NCI-H82 treated with DMSO at 0.1 percent for 48 hours (cell line): ENCODE measurements at regions not wholly inside any gene's neighbourhood (a gene's known extent, or its start where the extent isn't known, plus 50 kb on each side); places are given as distances from the start of the nearest gene placed in this dataset.
"Not testable (repeated sequence)": the region's sequence is repeated elsewhere in the genome, so short reads cannot be mapped to it uniquely, and the experiment has no call there.

ENCODE experiments used
- DNase-seq: peaks from one replicate; lab custom pipeline; 2025; ENCODE audit not compliant: unreplicated experiment; lab: John Stamatoyannopoulos, UW

DNA sequence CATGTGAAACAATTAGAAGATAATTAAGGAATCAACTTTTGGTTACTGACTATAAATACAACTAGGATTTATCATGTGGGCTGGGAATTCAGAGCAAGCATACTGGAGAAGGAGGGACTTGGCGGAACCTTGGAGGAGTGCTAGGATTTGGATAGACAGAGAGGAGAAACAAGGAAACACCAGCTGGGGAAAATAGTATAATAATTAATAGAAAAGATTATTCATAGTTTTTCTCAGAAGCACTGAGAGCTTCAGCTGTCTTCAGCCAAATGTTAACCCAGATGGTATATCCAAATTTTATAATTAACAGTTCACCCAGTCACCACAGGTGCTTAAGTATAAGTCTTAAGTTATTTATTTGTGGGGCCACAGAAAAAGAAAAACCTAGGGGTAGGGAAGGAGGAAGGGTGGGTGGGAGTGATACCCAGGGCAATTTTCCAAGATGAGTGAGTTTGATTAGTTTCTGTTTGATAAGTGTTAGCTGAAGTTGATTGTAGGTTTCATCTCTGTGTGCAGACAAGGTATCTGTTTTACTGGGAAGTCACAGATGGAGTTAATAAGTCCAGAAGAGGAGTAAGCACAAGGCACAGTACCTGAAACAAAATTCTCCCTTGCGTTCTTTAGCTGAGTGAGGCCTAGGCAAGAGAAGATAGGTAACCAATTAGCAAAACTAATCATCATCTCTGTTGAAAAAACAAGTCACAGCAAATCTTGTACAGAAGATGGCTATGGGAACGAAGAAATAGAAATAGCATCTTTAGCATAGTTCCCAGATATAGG, 175.5 kb downstream of the TFAP2B start:
- no peak for DNase-seq

- no peak for DNase-seq
Measured at GRCh38 chr6:50995036-50995435, 176.4 kb downstream of the TFAP2B start.

DNA sequence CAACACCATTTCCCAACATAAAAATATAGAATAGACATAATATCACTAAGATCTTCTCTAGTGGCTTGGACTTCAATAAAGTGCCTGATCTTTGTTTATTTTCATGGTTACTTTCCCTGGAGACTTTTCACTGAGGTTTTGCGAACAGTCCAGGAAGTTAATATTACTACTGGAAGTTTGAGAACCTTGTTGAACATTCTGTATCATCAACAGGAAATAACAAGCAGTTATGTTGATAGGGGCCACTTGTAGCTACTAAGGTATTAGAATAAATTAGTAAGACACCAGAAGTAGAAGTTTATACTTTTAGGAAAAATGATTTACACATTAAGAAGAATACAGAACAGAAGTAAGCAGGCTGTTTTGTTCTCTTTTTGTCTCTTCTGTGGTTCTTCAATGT, 180.2 kb downstream of the TFAP2B start:
- DNase-seq, result no peak

DNA sequence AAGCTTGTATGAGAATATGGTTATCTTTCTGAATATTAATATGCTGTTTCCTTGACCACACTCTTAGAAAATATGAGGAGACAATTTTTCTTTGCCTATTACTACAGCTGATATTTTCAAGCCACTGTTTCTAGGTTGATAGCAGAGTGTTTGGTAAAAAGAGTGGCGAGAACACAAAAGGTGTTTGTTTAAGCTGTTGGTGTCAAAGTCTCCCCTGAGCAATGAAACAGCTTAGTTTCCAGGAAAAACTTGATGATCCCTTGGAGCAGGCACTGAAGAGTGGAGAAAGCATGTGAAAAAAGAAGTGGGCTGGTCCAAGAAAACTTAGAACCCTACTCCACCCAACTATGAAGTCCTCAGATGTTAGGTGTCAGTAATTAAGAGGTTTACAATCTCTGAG, 182.7 kb downstream of the TFAP2B start:
- no peak for DNase-seq

GRCh38 chr6:51004380-51004779, 185.7 kb downstream of the TFAP2B start:
- no peak for DNase-seq

DNA sequence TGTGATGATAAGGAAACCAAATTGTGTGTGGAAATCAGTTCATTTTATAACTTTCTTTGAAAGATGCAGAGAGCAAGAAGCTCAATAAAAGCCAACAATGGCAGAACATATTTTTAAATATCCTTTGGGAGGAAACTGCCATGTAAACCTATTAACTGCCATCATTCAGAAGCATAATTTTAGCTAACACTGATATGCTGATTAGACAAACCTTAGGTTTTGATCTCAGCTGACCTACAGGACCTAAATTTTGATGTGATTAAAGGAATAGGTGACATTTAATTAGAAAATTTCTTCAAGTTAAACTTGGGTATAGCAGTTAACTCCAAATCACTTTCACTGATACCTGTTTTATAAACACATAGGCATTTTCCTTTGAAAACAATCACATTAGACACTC, 187.1 kb downstream of the TFAP2B start:
- DNase-seq, result no peak

DNA sequence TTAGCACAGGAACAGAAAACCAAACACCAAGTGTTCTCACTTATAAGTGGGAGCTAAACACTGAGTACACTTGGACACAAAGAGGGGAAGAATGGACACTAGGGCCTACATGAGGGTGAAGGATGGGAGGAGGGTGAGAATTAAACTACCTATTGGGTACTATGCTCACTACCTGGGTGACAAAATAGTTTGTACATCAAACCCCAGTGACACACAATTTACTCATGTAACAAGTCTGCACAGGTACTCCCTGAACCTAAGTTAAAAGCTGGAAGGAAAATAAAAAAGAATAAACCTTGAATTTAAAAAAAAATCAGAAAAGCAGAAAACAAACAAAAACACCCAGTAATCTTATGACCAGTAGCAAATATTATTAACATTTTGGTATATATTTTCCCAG, 188.6 kb downstream of the TFAP2B start:
- no peak for DNase-seq

- not testable (repeated sequence) for DNase-seq
Measured at GRCh38 chr6:51008693-51009092, 190.0 kb downstream of the TFAP2B start.

- no peak for DNase-seq
Measured at GRCh38 chr6:51013376-51013775, 194.7 kb downstream of the TFAP2B start.

DNA sequence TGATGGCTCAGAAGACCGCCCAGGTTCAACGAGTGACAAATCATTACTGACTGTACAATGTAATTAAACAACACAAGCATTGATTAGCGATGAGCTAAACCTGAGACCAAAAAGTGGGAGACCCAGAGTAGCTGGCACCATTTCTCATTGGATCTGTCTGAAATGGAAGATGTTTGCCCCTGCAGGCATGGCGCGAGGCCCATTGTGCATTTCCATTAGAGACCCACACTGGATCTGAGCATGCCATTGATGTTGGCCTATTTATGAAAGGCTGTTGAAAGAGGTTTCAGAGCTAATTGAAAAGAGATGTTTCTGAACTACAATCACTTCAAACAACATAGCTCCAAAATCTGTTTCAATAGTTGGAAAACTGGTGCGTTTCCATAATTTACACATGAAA, 196.7 kb downstream of the TFAP2B start:
- no peak for DNase-seq

GRCh38 chr6:51016489-51016888, 197.8 kb downstream of the TFAP2B start:
- no peak for DNase-seq

GRCh38 chr6:51019806-51020205, 201.1 kb downstream of the TFAP2B start:
- no peak for DNase-seq

- DNase-seq, result no peak
Measured at GRCh38 chr6:51021171-51021570, 202.5 kb downstream of the TFAP2B start.

DNA sequence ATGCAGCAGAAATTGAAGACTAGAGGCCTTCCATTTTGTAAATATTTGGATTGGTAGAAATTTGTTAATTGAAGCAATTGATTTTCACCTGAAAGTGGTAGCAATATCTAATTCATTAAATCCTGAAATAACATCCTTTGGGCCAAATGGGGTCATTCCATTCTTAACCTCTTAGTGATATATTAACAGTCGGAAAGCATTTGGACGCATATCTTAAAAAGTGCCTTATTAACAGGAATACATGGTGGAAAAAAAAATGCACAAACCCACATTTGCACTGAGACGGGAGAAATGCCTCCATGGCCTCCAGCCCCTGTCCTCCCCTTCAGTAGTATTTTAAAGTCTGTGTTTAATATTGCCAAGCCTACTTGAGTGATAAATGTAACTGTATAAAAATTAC, 205.5 kb downstream of the TFAP2B start:
- no peak for DNase-seq

DNA sequence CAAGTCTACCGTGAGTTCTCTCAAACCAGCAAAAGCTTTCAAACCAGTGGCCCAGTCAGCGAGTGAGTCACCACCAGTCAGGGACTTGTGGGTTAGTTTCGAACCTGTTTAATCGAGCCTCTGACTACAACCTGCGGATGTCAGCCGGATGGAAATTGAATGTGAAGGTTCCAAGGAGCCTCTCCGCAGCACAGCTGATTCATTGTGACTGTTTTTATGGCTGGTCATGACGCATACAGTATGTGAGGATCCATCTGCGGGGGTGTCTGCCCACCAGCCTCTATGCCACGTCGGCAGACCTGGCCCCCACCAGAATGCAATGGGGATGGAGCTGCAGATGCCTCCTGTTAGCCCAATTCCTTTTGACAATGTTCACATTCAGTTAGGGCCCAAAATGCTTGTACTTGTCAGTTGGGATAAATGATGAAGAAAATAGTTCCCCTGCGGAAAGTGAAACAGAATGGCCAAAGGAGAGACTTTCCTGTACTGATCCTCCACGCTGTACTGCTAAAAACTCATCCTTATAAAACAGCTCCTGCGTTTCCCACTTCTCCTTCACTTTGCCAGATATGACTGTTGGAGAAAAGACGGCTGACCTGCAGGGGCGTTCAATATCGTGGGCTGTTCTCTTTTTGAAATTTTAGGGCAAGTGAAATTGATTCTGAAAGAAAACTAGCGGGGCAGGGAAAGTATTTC, 206.6 kb downstream of the TFAP2B start:
- DNase-seq, result no peak

- no peak for DNase-seq
Measured at GRCh38 chr6:51027283-51028065, 208.8 kb downstream of the TFAP2B start.

- DNase-seq, result no peak
Measured at GRCh38 chr6:51028276-51028675, 209.6 kb downstream of the TFAP2B start.

- DNase-seq, result no peak
Measured at GRCh38 chr6:51029561-51029960, 210.9 kb downstream of the TFAP2B start.

DNA sequence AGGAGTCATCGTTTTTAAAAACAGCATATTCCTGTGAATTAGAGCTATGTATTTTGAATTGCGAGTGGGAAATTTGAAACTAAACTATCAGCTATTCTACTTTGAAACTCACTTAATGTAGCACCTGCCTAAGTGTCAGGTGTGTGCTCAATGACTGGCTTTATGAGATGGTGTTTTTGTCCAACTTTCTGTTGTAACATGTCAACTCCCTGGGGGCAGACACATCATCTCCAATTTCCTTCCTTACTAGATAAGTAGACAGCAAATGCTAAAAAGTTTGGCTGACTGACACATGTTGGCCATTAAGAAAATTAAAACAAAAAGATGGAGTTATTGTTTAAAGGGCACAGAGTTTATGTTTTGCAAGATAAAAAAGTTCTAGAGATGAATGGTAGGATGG, 226.9 kb downstream of the TFAP2B start:
- no peak for DNase-seq

DNA sequence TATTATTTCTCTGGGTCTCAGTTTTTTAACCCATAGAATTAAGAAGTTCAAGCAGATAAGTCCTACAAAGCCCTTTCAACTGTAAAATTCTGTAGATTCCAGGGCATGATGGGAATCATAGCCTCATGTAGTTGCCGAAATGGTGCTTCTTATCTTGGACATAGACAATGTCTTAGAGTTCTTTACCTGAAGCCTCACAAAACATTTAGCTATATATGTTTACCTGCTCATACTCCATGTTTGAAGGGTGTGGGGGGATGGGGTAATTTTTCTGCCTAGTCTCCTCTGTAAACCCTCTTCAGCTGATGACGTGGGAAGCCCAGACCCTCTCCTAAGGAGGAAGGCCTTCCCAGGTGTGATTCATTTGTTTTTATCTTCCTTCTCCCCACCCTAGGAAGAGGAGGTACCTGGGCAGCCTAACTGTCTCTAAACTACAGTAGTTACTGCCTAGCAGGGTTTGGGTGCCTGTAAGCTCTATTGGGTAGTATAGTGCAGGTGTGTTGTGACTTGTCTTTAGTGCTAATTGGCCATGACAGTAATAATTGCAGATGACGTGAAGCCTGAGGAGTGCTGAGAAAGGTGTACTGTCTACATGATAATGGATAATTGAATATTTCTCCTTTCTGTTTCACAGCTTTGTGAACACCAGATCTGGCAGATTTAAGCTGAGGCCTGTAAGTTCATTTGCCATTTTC, 230.8 kb downstream of the TFAP2B start:
- DNase-seq, result no peak
